Immature natural killer cell (primary cell): ENCODE measurements at regions not wholly inside any gene's neighbourhood (a gene's known extent, or its start where the extent isn't known, plus 50 kb on each side); places are given as distances from the start of the nearest gene placed in this dataset.

Experiments
- DNase-seq, 3 donors: peaks; one replicate each; pipeline ENCODE4 v3.0.0; 2022; ENCODE audit warnings: mixed read lengths in 1 of 3
- H3K27ac Mint-ChIP-seq, 6 donors: one replicate each; pipeline ENCODE4 v1.8.0; 2020; ENCODE audit warnings: mixed read lengths in 6 of 6, mild to moderate bottlenecking in 5 of 6, inconsistent platforms in 4 of 6, moderate library complexity in 3 of 6
- H3K27me3 Mint-ChIP-seq, 3 donors: one replicate each; pipeline ENCODE4 v1.8.0; 2020 to 2021; ENCODE audit warnings: low read depth in 3 of 3, mild to moderate bottlenecking in 3 of 3, mixed read lengths in 3 of 3, moderate library complexity in 3 of 3, inconsistent platforms in 1 of 3
- H3K36me3 Mint-ChIP-seq, 3 donors: one replicate each; pipeline ENCODE4 v1.8.0; 2020; ENCODE audit warnings: mixed read lengths in 3 of 3, inconsistent platforms in 2 of 3, mild to moderate bottlenecking in 2 of 3
- H3K4me1 Mint-ChIP-seq, 2 donors: one replicate each; pipeline ENCODE4 v1.8.0; 2020; ENCODE audit warnings: inconsistent platforms in 2 of 2, mild to moderate bottlenecking in 2 of 2, mixed read lengths in 2 of 2, moderate library complexity in 1 of 2
- H3K4me3 Mint-ChIP-seq, 5 donors: one replicate each; pipeline ENCODE4 v1.8.0; 2020; ENCODE audit warnings: mild to moderate bottlenecking in 5 of 5, mixed read lengths in 5 of 5, inconsistent platforms in 3 of 5, moderate library complexity in 3 of 5
- H3K9me3 Mint-ChIP-seq, 6 donors: one replicate each; pipeline ENCODE4 v1.8.0; 2020; ENCODE audit warnings: mild to moderate bottlenecking in 6 of 6, mixed read lengths in 6 of 6, inconsistent platforms in 4 of 6, moderate library complexity in 3 of 6

GRCh38 chr16:64641343-64641742 lies 480.5 kb downstream of the CDH11 start:
- DNase-seq = no peak
- Mint-ChIP-seq H3K4me3 (no peak overlapping the region), H3K36me3 (peaks cover 0 to 3% (median 0%) of the 10 kb centered on the region in 3 donors), H3K27ac (no peak overlapping the region), H3K4me1 (no peaks in the 10 kb centered on the region), H3K9me3 (peaks cover 0 to 29% (median 7%) of the 10 kb centered on the region in 6 donors), H3K27me3 (no peaks in the 10 kb centered on the region)

GRCh38 chr16:64638766-64639165 lies 483.1 kb downstream of the CDH11 start:
- Mint-ChIP-seq H3K4me3 (no peak overlapping the region), H3K4me1 (no peaks in the 10 kb centered on the region), H3K27me3 (no peaks in the 10 kb centered on the region), H3K27ac (no peak overlapping the region), H3K9me3 (peaks cover 0 to 17% (median 7%) of the 10 kb centered on the region in 6 donors), H3K36me3 (peaks cover 0 to 3% (median 0%) of the 10 kb centered on the region in 3 donors)
- DNase-seq = no peak

GRCh38 chr16:64629622-64630021 lies 492.2 kb downstream of the CDH11 start:
- Mint-ChIP-seq H3K27me3 (peaks cover 0 to 2% (median 0%) of the 10 kb centered on the region in 3 donors), H3K4me1 (no peaks in the 10 kb centered on the region), H3K36me3 (no peaks in the 10 kb centered on the region), H3K9me3 (peaks cover 8 to 46% (median 13%) of the 10 kb centered on the region in 6 donors), H3K4me3 (no peak overlapping the region), H3K27ac (no peak overlapping the region)
- no peak for DNase-seq

- no peak overlapping the region for H3K4me3 Mint-ChIP-seq
- H3K36me3 Mint-ChIP-seq = no peaks in the 10 kb centered on the region
- H3K27me3 Mint-ChIP-seq = peaks cover 0 to 4% (median 0%) of the 10 kb centered on the region in 3 donors
- H3K9me3 Mint-ChIP-seq = peaks cover 9 to 52% (median 16%) of the 10 kb centered on the region in 6 donors
- no peak for DNase-seq
- no peaks in the 10 kb centered on the region for H3K4me1 Mint-ChIP-seq
- no peak overlapping the region for H3K27ac Mint-ChIP-seq
Observed at GRCh38 chr16:64627781-64628180, 494.1 kb downstream of the CDH11 start.

GRCh38 chr16:64627288-64627687 lies 494.6 kb downstream of the CDH11 start:
- DNase-seq = no peak
- Mint-ChIP-seq H3K4me1 (no peaks in the 10 kb centered on the region), H3K27me3 (peaks cover 0 to 4% (median 0%) of the 10 kb centered on the region in 3 donors), H3K27ac (no peak overlapping the region), H3K36me3 (no peaks in the 10 kb centered on the region), H3K4me3 (no peak overlapping the region), H3K9me3 (peaks cover 9 to 52% (median 16%) of the 10 kb centered on the region in 6 donors)

- Mint-ChIP-seq H3K36me3 (no peaks in the 10 kb centered on the region), H3K4me1 (no peaks in the 10 kb centered on the region), H3K27ac (no peak overlapping the region), H3K27me3 (peaks cover 0 to 4% (median 1%) of the 10 kb centered on the region in 3 donors), H3K4me3 (no peak overlapping the region), H3K9me3 (peaks cover 9 to 57% (median 16%) of the 10 kb centered on the region in 6 donors)
- no peak for DNase-seq
Observed at GRCh38 chr16:64626776-64627175, 495.1 kb downstream of the CDH11 start.

GRCh38 chr16:64621616-64622015 lies 500.2 kb downstream of the CDH11 start:
- H3K9me3 Mint-ChIP-seq = peaks cover 11 to 71% (median 24%) of the 10 kb centered on the region in 6 donors
- no peak overlapping the region for H3K27ac Mint-ChIP-seq
- no peaks in the 10 kb centered on the region for H3K4me1 Mint-ChIP-seq
- no peak overlapping the region for H3K4me3 Mint-ChIP-seq
- DNase-seq = no peak
- peaks cover 0 to 2% (median 1%) of the 10 kb centered on the region in 3 donors for H3K27me3 Mint-ChIP-seq
- H3K36me3 Mint-ChIP-seq = peaks cover 0 to 2% (median 0%) of the 10 kb centered on the region in 3 donors

GRCh38 chr16:64617836-64618476 lies 503.9 kb downstream of the CDH11 start:
- Mint-ChIP-seq H3K27me3 (peaks cover 0 to 1% (median 1%) of the 10 kb centered on the region in 3 donors), H3K4me3 (no peak overlapping the region), H3K36me3 (peaks cover 0 to 13% (median 0%) of the 10 kb centered on the region in 3 donors), H3K4me1 (no peaks in the 10 kb centered on the region), H3K27ac (no peak overlapping the region), H3K9me3 (peaks cover 21 to 74% (median 24%) of the 10 kb centered on the region in 6 donors)
- no peak for DNase-seq

- no peaks in the 10 kb centered on the region for H3K4me1 Mint-ChIP-seq
- DNase-seq = no peak
- H3K9me3 Mint-ChIP-seq = peaks cover 24 to 76% (median 33%) of the 10 kb centered on the region in 6 donors
- H3K27ac Mint-ChIP-seq = no peak overlapping the region
- peaks cover 0 to 13% (median 0%) of the 10 kb centered on the region in 3 donors for H3K36me3 Mint-ChIP-seq
- no peak overlapping the region for H3K4me3 Mint-ChIP-seq
- peaks cover 0 to 1% (median 0%) of the 10 kb centered on the region in 3 donors for H3K27me3 Mint-ChIP-seq
Observed at GRCh38 chr16:64615630-64616280, 506.1 kb downstream of the CDH11 start.

GRCh38 chr16:64596196-64596595 lies 525.7 kb downstream of the CDH11 start:
- Mint-ChIP-seq H3K9me3 (peaks cover 2 to 16% (median 11%) of the 10 kb centered on the region in 6 donors), H3K27ac (no peak overlapping the region), H3K27me3 (peaks cover 0 to 2% (median 0%) of the 10 kb centered on the region in 3 donors), H3K4me3 (no peak overlapping the region), H3K4me1 (no peaks in the 10 kb centered on the region), H3K36me3 (no peaks in the 10 kb centered on the region)
- no peak for DNase-seq

- no peaks in the 10 kb centered on the region for H3K4me1 Mint-ChIP-seq
- peaks cover 5 to 26% (median 8%) of the 10 kb centered on the region in 6 donors for H3K9me3 Mint-ChIP-seq
- no peak overlapping the region for H3K4me3 Mint-ChIP-seq
- no peaks in the 10 kb centered on the region for H3K36me3 Mint-ChIP-seq
- peaks cover 0 to 2% (median 0%) of the 10 kb centered on the region in 3 donors for H3K27me3 Mint-ChIP-seq
- no peak for DNase-seq
- no peak overlapping the region for H3K27ac Mint-ChIP-seq
Observed at GRCh38 chr16:64590513-64590912, 531.4 kb downstream of the CDH11 start.

- H3K9me3 Mint-ChIP-seq = peaks cover 3 to 26% (median 8%) of the 10 kb centered on the region in 6 donors
- peaks cover 0 to 2% (median 0%) of the 10 kb centered on the region in 3 donors for H3K27me3 Mint-ChIP-seq
- no peak overlapping the region for H3K27ac Mint-ChIP-seq
- H3K36me3 Mint-ChIP-seq = no peaks in the 10 kb centered on the region
- DNase-seq = no peak
- no peaks in the 10 kb centered on the region for H3K4me1 Mint-ChIP-seq
- H3K4me3 Mint-ChIP-seq = no peak overlapping the region
Observed at GRCh38 chr16:64589836-64590235, 532.0 kb downstream of the CDH11 start.

GRCh38 chr16:64586781-64587180 lies 535.1 kb downstream of the CDH11 start:
- H3K9me3 Mint-ChIP-seq = peaks cover 0 to 22% (median 7%) of the 10 kb centered on the region in 6 donors
- H3K4me1 Mint-ChIP-seq = no peaks in the 10 kb centered on the region
- no peaks in the 10 kb centered on the region for H3K36me3 Mint-ChIP-seq
- H3K4me3 Mint-ChIP-seq = no peak overlapping the region
- peaks cover 0 to 1% (median 0%) of the 10 kb centered on the region in 3 donors for H3K27me3 Mint-ChIP-seq
- no peak overlapping the region for H3K27ac Mint-ChIP-seq
- no peak for DNase-seq

GRCh38 chr16:64585367-64585766 lies 536.5 kb downstream of the CDH11 start:
- H3K36me3 Mint-ChIP-seq = no peaks in the 10 kb centered on the region
- DNase-seq = no peak
- peaks cover 0 to 1% (median 0%) of the 10 kb centered on the region in 3 donors for H3K27me3 Mint-ChIP-seq
- H3K4me1 Mint-ChIP-seq = no peaks in the 10 kb centered on the region
- peaks cover 0 to 25% (median 5%) of the 10 kb centered on the region in 6 donors for H3K9me3 Mint-ChIP-seq
- no peak overlapping the region for H3K27ac Mint-ChIP-seq
- no peak overlapping the region for H3K4me3 Mint-ChIP-seq
